Skeletal muscle satellite cell (primary cell): ENCODE measurements at regions not wholly inside any gene's neighbourhood (a gene's known extent, or its start where the extent isn't known, plus 50 kb on each side); places are given as distances from the start of the nearest gene placed in this dataset.

Source experiments
- H3K27me3 ChIP-seq: 2 replicates; pipeline ENCODE4 v1.7.0; 2013; ENCODE audit warnings: low read length; ENCODE audit not compliant: control insufficient read depth, insufficient read depth
- H3K36me3 ChIP-seq: 2 replicates; pipeline ENCODE4 v1.7.0; 2013; ENCODE audit warnings: mild to moderate bottlenecking, control low read depth, low read length; ENCODE audit not compliant: insufficient read depth
- H3K4me1 ChIP-seq: 2 replicates; pipeline ENCODE4 v1.7.0; 2013; ENCODE audit warnings: low read length; ENCODE audit not compliant: control insufficient read depth, insufficient read depth
- H3K4me2 ChIP-seq: 2 replicates; pipeline ENCODE4 v1.7.0; 2013; ENCODE audit warnings: mild to moderate bottlenecking, low read length
- H3K4me3 ChIP-seq: 2 replicates; pipeline ENCODE4 v1.7.0; 2013; ENCODE audit warnings: low read length
- H3K9ac ChIP-seq: 2 replicates; pipeline ENCODE4 v1.7.0; 2013; ENCODE audit warnings: mild to moderate bottlenecking, low read depth, low read length, moderate library complexity
- H3K9me3 ChIP-seq: replicated peaks from 2 replicates; pipeline ENCODE4 v1.7.0; 2013; ENCODE audit warnings: mild to moderate bottlenecking, control low read depth, low read length

DNA sequence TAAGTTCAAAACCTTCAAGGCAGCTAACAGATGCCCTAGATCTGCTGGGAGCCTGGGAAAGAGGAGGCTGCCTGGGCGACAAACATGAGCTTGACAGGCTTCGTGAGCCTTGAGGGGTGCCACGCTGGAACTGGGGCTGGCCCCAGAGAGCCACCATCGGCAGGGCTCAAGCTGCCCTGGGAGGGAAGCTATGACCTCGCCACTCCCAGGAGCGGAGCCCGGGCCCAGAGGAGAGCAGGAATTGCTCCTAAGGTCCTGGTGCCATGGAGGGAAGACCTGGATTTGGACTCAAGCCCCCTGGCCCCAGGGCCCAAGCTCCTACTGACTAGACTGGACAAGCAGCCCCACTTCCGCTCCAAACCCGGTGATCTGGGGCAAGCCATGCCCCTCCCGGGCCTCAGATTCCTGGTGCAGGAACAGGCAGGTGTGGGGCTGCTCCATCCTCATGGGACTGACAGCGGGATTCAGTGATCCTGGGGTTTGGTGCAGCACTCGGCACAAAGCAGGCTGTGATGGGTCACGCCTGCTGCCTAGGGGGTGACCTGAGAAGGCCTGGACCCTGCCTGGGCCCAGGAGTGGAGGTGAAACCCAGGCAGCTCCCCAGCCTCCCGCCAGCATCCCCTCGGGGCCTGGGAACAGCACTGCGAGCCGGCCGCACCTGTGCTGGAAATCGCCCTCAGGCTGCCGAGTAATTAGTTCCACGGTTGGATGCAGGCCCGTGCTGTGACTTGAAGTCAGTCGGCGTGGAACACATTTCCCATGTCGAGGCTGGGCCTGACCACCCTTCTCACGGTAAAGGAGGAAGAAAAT, 246.9 kb downstream of the NDUFA10 start:
- H3K4me2 ChIP-seq = no peak overlapping the region
- H3K9me3 ChIP-seq = peaks cover 25% of the 10 kb centered on the region
- no peak overlapping the region for H3K9ac ChIP-seq
- no peaks in the 10 kb centered on the region for H3K36me3 ChIP-seq
- no peak overlapping the region for H3K4me3 ChIP-seq
- no peaks in the 10 kb centered on the region for H3K27me3 ChIP-seq
- no peaks in the 10 kb centered on the region for H3K4me1 ChIP-seq

DNA sequence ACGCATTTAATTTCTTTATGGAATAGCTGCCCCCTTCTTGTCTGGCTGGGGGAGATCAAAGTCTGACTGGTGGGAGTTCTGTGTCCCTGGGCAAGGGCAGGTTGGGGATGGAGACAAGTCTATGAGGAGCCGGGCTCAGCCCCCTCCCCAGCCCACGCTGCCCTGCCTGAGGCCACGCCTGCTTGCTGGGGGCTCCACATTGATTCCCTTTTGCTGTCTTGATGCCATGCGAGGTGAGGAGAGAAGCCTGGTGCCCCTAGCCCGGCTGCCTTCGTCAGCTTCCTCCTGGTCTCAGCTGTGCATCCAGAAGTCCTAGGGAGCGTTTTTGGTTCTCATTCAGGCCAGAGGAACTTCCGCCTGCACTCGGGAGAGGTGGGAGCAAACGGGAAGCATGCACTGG, 247.9 kb downstream of the NDUFA10 start:
- Histone ChIP-seq H3K9me3 (peaks cover 30% of the 10 kb centered on the region), H3K36me3 (no peaks in the 10 kb centered on the region), H3K27me3 (no peaks in the 10 kb centered on the region), H3K4me3 (no peak overlapping the region), H3K4me1 (no peaks in the 10 kb centered on the region), H3K9ac (no peak overlapping the region), H3K4me2 (no peak overlapping the region)

- no peaks in the 10 kb centered on the region for H3K4me1 ChIP-seq
- no peak overlapping the region for H3K4me3 ChIP-seq
- no peak overlapping the region for H3K4me2 ChIP-seq
- H3K27me3 ChIP-seq = no peaks in the 10 kb centered on the region
- H3K36me3 ChIP-seq = no peaks in the 10 kb centered on the region
- H3K9me3 ChIP-seq = peaks cover 30% of the 10 kb centered on the region
- no peak overlapping the region for H3K9ac ChIP-seq
Observed at GRCh38 chr2:239776436-239777005, 248.6 kb downstream of the NDUFA10 start.

DNA sequence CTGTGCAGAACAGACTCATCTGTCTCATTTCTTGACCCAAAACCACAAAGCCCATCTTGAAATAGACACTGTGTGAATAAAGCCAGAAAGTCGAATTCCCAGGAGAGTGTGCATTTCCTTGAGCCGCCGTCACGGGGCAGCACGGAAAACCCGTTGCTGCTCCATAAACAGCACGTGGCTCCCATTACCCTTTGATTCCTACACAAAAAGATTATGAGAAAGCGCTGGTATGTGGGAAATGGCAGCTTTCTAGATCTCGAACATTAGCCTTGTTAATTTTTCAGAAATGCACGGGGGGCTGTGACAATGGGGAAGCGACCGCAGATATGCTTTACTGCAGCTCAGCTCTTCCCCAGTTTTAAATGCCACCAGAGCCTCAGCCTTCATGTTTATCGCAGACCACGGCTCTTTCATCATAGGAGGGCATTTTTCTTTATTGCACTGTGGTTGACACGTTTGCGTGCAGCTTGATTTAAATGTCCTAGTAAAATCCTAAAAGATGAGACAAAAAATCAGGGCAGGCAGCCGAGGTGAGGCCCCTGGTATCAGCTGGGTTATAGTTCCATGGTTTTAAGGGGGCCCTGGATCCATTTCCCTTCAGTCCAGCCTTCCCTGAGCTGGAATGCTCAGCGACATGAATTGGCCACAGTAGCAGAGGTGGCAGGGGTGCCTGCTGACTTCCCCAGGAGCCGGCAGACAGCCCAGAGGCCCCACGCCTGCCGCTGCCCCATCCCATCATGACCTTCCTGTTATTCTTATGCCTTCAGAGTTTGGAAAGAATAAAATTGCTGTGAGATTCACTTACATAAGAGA, 249.3 kb downstream of the NDUFA10 start:
- no peaks in the 10 kb centered on the region for H3K36me3 ChIP-seq
- no peaks in the 10 kb centered on the region for H3K4me1 ChIP-seq
- no peaks in the 10 kb centered on the region for H3K27me3 ChIP-seq
- no peak overlapping the region for H3K4me2 ChIP-seq
- no peak overlapping the region for H3K9ac ChIP-seq
- H3K9me3 ChIP-seq = peaks cover 30% of the 10 kb centered on the region
- no peak overlapping the region for H3K4me3 ChIP-seq

- Histone ChIP-seq H3K36me3 (no peaks in the 10 kb centered on the region), H3K4me3 (no peak overlapping the region), H3K4me2 (no peak overlapping the region), H3K27me3 (no peaks in the 10 kb centered on the region), H3K9me3 (peaks cover 26% of the 10 kb centered on the region), H3K4me1 (no peaks in the 10 kb centered on the region), H3K9ac (no peak overlapping the region)
Observed at GRCh38 chr2:239774933-239775622, 250.1 kb downstream of the NDUFA10 start.

- Histone ChIP-seq H3K9ac (no peak overlapping the region), H3K9me3 (peaks cover 28% of the 10 kb centered on the region), H3K36me3 (no peaks in the 10 kb centered on the region), H3K27me3 (no peaks in the 10 kb centered on the region), H3K4me2 (no peak overlapping the region), H3K4me1 (no peaks in the 10 kb centered on the region), H3K4me3 (no peak overlapping the region)
Observed at GRCh38 chr2:239774142-239774462, 251.0 kb downstream of the NDUFA10 start.

GRCh38 chr2:239773228-239774141, 251.7 kb downstream of the NDUFA10 start:
- Histone ChIP-seq H3K9me3 (peaks cover 28% of the 10 kb centered on the region), H3K9ac (no peak overlapping the region), H3K27me3 (no peaks in the 10 kb centered on the region), H3K4me1 (no peaks in the 10 kb centered on the region), H3K36me3 (no peaks in the 10 kb centered on the region), H3K4me3 (no peak overlapping the region), H3K4me2 (no peak overlapping the region)

DNA sequence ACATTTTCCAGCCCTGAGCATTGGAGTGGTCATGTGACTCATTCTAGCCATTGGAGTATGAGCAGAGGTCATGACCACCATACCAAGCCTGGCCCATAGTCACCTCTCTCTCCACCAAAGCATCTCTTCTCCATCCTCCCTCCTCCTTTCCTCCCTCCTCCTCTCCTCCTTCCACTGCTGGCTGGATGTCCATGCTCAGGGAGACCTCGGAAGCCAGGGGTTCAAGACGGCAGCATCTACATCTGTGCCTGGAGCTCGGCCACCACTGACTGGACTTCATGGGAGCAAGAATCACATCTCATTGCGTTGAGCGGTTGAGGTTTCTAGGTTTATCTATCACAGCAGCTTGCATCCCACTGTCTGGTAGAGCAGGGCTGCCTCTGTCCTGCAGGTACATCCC, 252.4 kb downstream of the NDUFA10 start:
- H3K36me3 ChIP-seq = no peaks in the 10 kb centered on the region
- no peaks in the 10 kb centered on the region for H3K27me3 ChIP-seq
- no peak overlapping the region for H3K4me3 ChIP-seq
- H3K9ac ChIP-seq = no peak overlapping the region
- H3K4me2 ChIP-seq = no peak overlapping the region
- H3K4me1 ChIP-seq = no peaks in the 10 kb centered on the region
- H3K9me3 ChIP-seq = peaks cover 26% of the 10 kb centered on the region

DNA sequence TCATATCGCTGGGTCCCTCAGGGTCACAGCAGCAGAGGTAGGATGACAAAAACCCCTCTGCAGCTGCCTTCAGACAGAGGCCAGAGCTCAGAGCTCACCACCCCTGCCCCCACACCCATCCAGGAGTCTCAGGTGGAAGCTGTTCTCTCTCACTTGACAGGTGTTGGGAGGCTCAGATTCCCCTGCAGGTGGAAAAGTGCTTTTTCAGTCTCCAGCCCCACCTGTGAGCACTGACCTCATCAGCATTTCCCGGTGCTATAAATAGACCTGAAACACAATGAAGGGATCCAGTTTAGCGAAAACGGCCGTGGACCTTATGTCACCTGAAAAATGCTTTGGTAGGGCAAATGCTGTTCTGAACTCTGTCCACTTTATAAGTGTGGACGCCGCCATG, 254.9 kb downstream of the NDUFA10 start:
- Histone ChIP-seq H3K9me3 (peaks cover 28% of the 10 kb centered on the region), H3K27me3 (no peaks in the 10 kb centered on the region), H3K36me3 (no peaks in the 10 kb centered on the region), H3K4me1 (no peaks in the 10 kb centered on the region), H3K4me3 (no peak overlapping the region), H3K4me2 (no peak overlapping the region), H3K9ac (no peak overlapping the region)

- H3K4me2 ChIP-seq = no peak overlapping the region
- no peak overlapping the region for H3K9ac ChIP-seq
- no peaks in the 10 kb centered on the region for H3K36me3 ChIP-seq
- peaks cover 28% of the 10 kb centered on the region for H3K9me3 ChIP-seq
- H3K27me3 ChIP-seq = no peaks in the 10 kb centered on the region
- H3K4me3 ChIP-seq = no peak overlapping the region
- no peaks in the 10 kb centered on the region for H3K4me1 ChIP-seq
Observed at GRCh38 chr2:239769554-239770245, 255.4 kb downstream of the NDUFA10 start.
